GM12878 (cell line): ENCODE measurements at regions not wholly inside any gene's neighbourhood (a gene's known extent, or its start where the extent isn't known, plus 50 kb on each side); places are given as distances from the start of the nearest gene placed in this dataset.

Experiments
- ATAC-seq: fragments of 200-7000 bp; cut with Tn5 transposase; 3 replicates; pipeline ENCODE4 v1.9.1; 2020; ENCODE audit warnings: mild to moderate bottlenecking, moderate library complexity
- BruUV-seq: library from RNA; stranded (reverse); fragments of 400-500 nt; replicated peaks from 2 replicates; lab custom pipeline; 2021; lab: Mats Ljungman, UMichigan
- CTCF ChIA-PET: fragments of 300-600 bp; sonication (Branson Sonifier 250); formaldehyde crosslinking; extraction: SDS; loops from one replicate; lab custom pipeline; 2021; ENCODE audit warnings: inconsistent platforms; lab: Yijun Ruan, JAX
- POLR2A ChIA-PET: fragments of 350-600 bp; formaldehyde crosslinking; extraction: SDS; loops from one replicate; lab custom pipeline; 2021; ENCODE audit warnings: inconsistent platforms; lab: Charles Lee
- RAD21 ChIA-PET: fragments of 300-600 bp; sonication (Branson Sonifier 250); formaldehyde crosslinking; loops from one replicate; lab custom pipeline; 2023; ENCODE audit warnings: antibody characterized with exemption; ENCODE audit not compliant: unreplicated experiment; lab: Charles Lee
- SMC1A ChIA-PET: fragments of 300-600 bp; sonication (Branson Sonifier 250); formaldehyde crosslinking; loops from one replicate; lab custom pipeline; 2023; ENCODE audit not compliant: unreplicated experiment, uncharacterized antibody; lab: Charles Lee
- DNase-seq: peaks from one replicate; pipeline ENCODE4 v3.0.0-alpha.2; 2011; ENCODE audit warnings: low read depth, low spot score
- FAIRE-seq: peaks from 3 replicates; lab custom pipeline; 2011; peaks lifted over from hg19 to GRCh38; lab: Jason Lieb, UNC
- H2AFZ ChIP-seq: 2 replicates; pipeline ENCODE4 v1.6.0; 2011; ENCODE audit warnings: low read depth, low read length, control low read depth; ENCODE audit not compliant: control insufficient read depth
- H3K27ac ChIP-seq: 2 replicates; pipeline ENCODE4 v1.5.1; 2011; ENCODE audit warnings: control low read depth; ENCODE audit not compliant: control insufficient read depth, insufficient read depth
- H3K27me3 ChIP-seq, 2 experiments: replicated peaks in 1 of 2; 2 replicates each; pipeline versions ENCODE4 v1.6.0 to v1.6.1; 2011; ENCODE audit warnings: low read length in 1 of 2; ENCODE audit not compliant: control insufficient read depth in 2 of 2, insufficient read depth in 2 of 2
- H3K36me3 ChIP-seq, 2 experiments: 2 replicates each; pipeline ENCODE4 v1.5.1; 2011; ENCODE audit warnings: low read length in 1 of 2; ENCODE audit not compliant: control insufficient read depth in 2 of 2, insufficient read depth in 2 of 2
- H3K4me1 ChIP-seq: 2 replicates; pipeline ENCODE4 v1.6.1; 2011; ENCODE audit warnings: mild to moderate bottlenecking, low read length, moderate library complexity, mixed read lengths; ENCODE audit not compliant: control insufficient read depth, insufficient read depth
- H3K4me2 ChIP-seq: 2 replicates; pipeline ENCODE4 v1.6.0; 2011; ENCODE audit warnings: control low read depth; ENCODE audit not compliant: control insufficient read depth, insufficient read depth
- H3K4me3 ChIP-seq: fragments of 200-600 bp; sonication (generic); 2 replicates; pipeline ENCODE4 v1.5.1; 2016
- H3K79me2 ChIP-seq: 2 replicates; pipeline ENCODE4 v1.6.0; 2011; ENCODE audit warnings: low read length; ENCODE audit not compliant: control insufficient read depth, insufficient read depth
- H3K9ac ChIP-seq: 2 replicates; pipeline ENCODE4 v1.8.0; 2011; ENCODE audit warnings: low read length, control low read depth, mixed read lengths; ENCODE audit not compliant: control insufficient read depth, insufficient read depth
- H3K9me3 ChIP-seq: replicated peaks from 3 replicates; pipeline ENCODE4 v1.5.1; 2011; ENCODE audit warnings: mild to moderate bottlenecking, low read length; ENCODE audit not compliant: control insufficient read depth, insufficient read depth
- H4K20me1 ChIP-seq: 2 replicates; pipeline ENCODE4 v1.6.0; 2011; ENCODE audit not compliant: control insufficient read depth, insufficient read depth
- CUX1 ChIP-seq: IDR thresholded peaks from 2 replicates; pipeline ENCODE4 v1.6.1; 2012; ENCODE audit warnings: improper control_type of control experiment, low read depth, low read length; ENCODE audit not compliant: insufficient replicate concordance
- GATAD2B ChIP-seq: fragments of 450-650 bp; conservative IDR thresholded peaks from 2 replicates; pipeline ENCODE4 v1.6.1; 2017; ENCODE audit warnings: low read depth, mild to moderate bottlenecking, moderate library complexity
- NKRF ChIP-seq: fragments of 450-650 bp; conservative IDR thresholded peaks from 2 replicates; pipeline ENCODE4 v1.6.1; 2017; ENCODE audit warnings: mild to moderate bottlenecking, moderate library complexity
- SIX5 ChIP-seq: IDR thresholded peaks from 2 replicates; pipeline ENCODE4 v1.6.1; 2011; ENCODE audit warnings: mild to moderate bottlenecking, low read depth, low read length, moderate library complexity; ENCODE audit not compliant: severe bottlenecking
- ZNF384 ChIP-seq: IDR thresholded peaks from 2 replicates; pipeline ENCODE4 v1.6.1; 2012; ENCODE audit warnings: low read depth, mild to moderate bottlenecking, low read length, improper control_type of control experiment, borderline replicate concordance
- WGBS: methylation state at CpG from one replicate; pipeline ENCODE4 v1.1.6; 2016; ENCODE audit warnings: low lambda C conversion rate; ENCODE audit not compliant: insufficient replicate concordance, insufficient coverage; ENCODE audit errors: missing lambda C conversion rate; 5-methylcytosine and 5-hydroxymethylcytosine counted together
- in situ Hi-C: fragments of 300-500 bp; cut with MboI; formaldehyde crosslinking; loops from 9 replicates; pipeline ENCODE4 v1.14.3; 2018; ENCODE audit warnings: mixed read lengths
- intact Hi-C: fragments of 100-400 bp; cut with micrococcal nuclease; formaldehyde crosslinking; loops from one replicate; pipeline ENCODE4 v1.14.2; 2022; ENCODE audit not compliant: unreplicated experiment

DNA sequence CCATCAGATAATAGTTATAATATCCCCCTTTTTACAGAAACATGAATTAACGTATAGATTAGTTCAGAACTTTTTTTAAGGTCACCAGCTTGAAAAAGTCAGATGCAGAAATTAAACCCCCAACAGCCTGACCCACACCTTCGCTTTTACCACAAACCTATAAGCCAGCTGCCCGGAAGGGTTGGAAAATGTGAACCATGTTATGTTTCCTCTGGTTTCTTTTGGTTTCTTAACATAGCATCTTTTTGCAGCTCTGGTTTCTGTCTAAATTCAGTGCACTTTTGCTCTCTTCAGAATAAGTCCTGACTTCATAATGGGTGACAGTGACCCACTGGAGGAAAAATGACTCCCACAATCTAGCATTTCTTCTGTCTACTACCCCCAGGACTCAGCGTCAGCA lies 381.7 kb upstream of the DDX18 start:
- 13% methylated on average over 4 of the region's 4 CpGs for WGBS
- no peaks in the 10 kb centered on the region for H3K36me3 ChIP-seq
- CTCF ChIA-PET: no interaction called here
- no peak overlapping the region for H3K27ac ChIP-seq
- H3K27me3 ChIP-seq: no peaks in the 10 kb centered on the region
- no peak overlapping the region for H3K9ac ChIP-seq
- no peaks in the 10 kb centered on the region for H4K20me1 ChIP-seq
- in situ Hi-C loops: no loop called here
- SMC1A ChIA-PET: interaction anchor here (1.1 kb wide), 1 partner anchor 14 kb away, joined by 3 read pairs; no protein-coding TSS in a partner anchor
- POLR2A ChIA-PET: no interaction called here
- ATAC-seq (no peak), DNase-seq (no peak)
- H3K4me1 ChIP-seq: no peaks in the 10 kb centered on the region
- TF ChIP-seq CUX1 (no peak), SIX5 (no peak), GATAD2B (no peak), NKRF (no peak), ZNF384 (no peak)
- TF ChIP-seq, all 136 proteins: peak for 0
- no TSS peak for BruUV-seq
- RAD21 ChIA-PET: no interaction called here
- no peak for FAIRE-seq
- Histone ChIP-seq H3K4me2 (no peak overlapping the region), H3K4me3 (no peak overlapping the region), H2AFZ (no peak overlapping the region), H3K9me3 (no peaks in the 10 kb centered on the region), H3K79me2 (no peaks in the 10 kb centered on the region)
- intact Hi-C loops: no loop called here
